ENCODE measurements at regions not wholly inside any gene's neighbourhood (a gene's known extent, or its start where the extent isn't known, plus 50 kb on each side); places are given as distances from the start of the nearest gene placed in this dataset.
"Not testable (repeated sequence)": the region's sequence is repeated elsewhere in the genome, so short reads cannot be mapped to it uniquely, and the experiment has no call there.

DNA sequence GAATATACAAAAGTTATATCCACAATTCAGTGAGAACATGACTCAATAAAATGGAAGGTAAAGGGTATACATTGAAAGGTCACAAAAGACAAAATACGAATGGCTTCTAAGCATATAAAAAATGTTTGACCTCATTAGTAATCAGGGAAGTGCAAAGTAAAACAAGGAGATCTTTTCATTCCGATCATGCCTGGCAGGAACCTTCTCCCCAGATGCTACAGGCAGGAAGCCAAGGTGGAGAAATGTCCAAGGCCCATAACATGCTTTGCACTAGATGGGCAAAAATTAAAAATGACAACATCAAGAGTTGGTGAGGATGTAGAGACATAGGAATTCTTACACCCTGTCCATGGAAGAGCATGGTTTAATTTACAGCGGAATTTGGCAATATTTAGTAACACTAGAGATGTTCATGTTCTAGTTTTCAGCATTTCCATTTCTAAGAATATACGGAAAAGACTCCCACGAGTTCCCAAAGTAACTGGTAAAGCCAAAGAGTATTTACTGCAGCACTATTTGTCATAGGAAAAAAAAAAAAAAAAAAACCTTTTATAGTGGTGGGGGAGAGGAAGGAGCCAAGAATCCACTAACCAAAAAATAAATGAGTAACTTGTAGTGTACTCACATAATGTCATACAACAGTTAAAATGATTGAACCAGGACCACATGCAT lies 184.5 kb upstream of the KAZN start:
- Histone ChIP-seq H3K79me2 (ENCODE audit: insufficient read depth, low read length) (no peaks in the 10 kb centered on the region), H3K27me3 (ENCODE audit: control insufficient read depth in 2 of 2, insufficient read depth in 2 of 2, low read length in 2 of 2) (no peaks in the 10 kb centered on the region), H3K27ac (ENCODE audit: low read depth in 1 of 2, low read length in 2 of 2) (no peak overlapping the region), H3K4me2 (replicated peaks; ENCODE audit: extremely low read depth, low read length, poor library complexity, severe bottlenecking) (no peak overlapping the region), H3K4me1 (ENCODE audit: control insufficient read depth in 1 of 2, insufficient read depth in 2 of 2, low read length in 2 of 2) (no peaks in the 10 kb centered on the region), H3K9ac (ENCODE audit: insufficient read depth, low read length, poor library complexity, severe bottlenecking) (no peak overlapping the region), H3K4me3 (replicated peaks in 1 of 3; ENCODE audit: low read depth in 2 of 3, low read length in 3 of 3) (no peak overlapping the region), H4K20me1 (ENCODE audit: insufficient read depth, low read length) (no peaks in the 10 kb centered on the region), H3K9me3 (replicated peaks in 1 of 2; ENCODE audit: control insufficient read depth in 1 of 2, insufficient read depth in 1 of 2, low read length in 2 of 2) (no peaks in the 10 kb centered on the region), H3K36me3 (replicated peaks in 1 of 2; ENCODE audit: control insufficient read depth in 1 of 2, insufficient read depth in 2 of 2, low read length in 2 of 2) (no peaks in the 10 kb centered on the region), H2AFZ (ENCODE audit: insufficient read depth, low read depth, low read length, poor library complexity, severe bottlenecking) (no peak overlapping the region)
- DNase-seq: no peak
- intact Hi-C loops (cut with micrococcal nuclease): no loop called here
- Mint-ChIP-seq H3K4me1 (no peaks in the 10 kb centered on the region), H3K4me3 (no peak overlapping the region), H3K9me3 (no peaks in the 10 kb centered on the region), H3K27me3 (ENCODE audit: low read depth in 3 of 3) (peaks cover 3 to 11% (median 3%) of the 10 kb centered on the region in 3 donors), H3K27ac (no peak overlapping the region), H3K36me3 (no peaks in the 10 kb centered on the region)
- WGBS (ENCODE audit: insufficient coverage): 100% methylated on average over 1 of the region's 5 CpGs
- TF ChIP-seq, protein P1, sequence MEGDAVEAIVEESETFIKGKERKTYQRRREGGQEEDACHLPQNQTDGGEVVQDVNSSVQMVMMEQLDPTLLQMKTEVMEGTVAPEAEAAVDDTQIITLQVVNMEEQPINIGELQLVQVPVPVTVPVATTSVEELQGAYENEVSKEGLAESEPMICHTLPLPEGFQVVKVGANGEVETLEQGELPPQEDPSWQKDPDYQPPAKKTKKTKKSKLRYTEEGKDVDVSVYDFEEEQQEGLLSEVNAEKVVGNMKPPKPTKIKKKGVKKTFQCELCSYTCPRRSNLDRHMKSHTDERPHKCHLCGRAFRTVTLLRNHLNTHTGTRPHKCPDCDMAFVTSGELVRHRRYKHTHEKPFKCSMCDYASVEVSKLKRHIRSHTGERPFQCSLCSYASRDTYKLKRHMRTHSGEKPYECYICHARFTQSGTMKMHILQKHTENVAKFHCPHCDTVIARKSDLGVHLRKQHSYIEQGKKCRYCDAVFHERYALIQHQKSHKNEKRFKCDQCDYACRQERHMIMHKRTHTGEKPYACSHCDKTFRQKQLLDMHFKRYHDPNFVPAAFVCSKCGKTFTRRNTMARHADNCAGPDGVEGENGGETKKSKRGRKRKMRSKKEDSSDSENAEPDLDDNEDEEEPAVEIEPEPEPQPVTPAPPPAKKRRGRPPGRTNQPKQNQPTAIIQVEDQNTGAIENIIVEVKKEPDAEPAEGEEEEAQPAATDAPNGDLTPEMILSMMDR (IDR thresholded peaks at IDR 0.05): no peak

DNA sequence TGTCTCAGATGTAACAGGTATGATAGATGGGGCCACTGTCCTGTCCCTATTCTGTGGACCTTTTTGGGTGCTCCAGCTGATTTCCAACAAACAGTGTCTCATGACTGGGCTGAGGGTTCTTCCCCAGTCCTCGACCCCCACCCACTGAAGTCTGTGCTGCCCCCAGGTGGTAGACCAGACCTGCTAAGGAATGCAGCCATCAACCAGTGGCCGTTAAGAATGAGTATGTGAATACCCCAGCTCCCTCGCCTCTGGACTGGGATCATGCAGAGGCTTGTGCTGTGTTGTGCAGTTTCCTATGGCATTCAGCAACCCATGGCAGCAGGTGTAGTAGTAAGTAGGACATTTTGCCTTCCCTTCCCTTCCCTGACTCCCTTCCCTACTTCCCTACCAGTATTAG lies 183.1 kb upstream of the KAZN start:
- intact Hi-C loops (cut with micrococcal nuclease): no loop called here
- Histone ChIP-seq H3K9me3 (replicated peaks in 1 of 2; ENCODE audit: control insufficient read depth in 1 of 2, insufficient read depth in 1 of 2, low read length in 2 of 2) (no peaks in the 10 kb centered on the region), H3K36me3 (replicated peaks in 1 of 2; ENCODE audit: control insufficient read depth in 1 of 2, insufficient read depth in 2 of 2, low read length in 2 of 2) (no peaks in the 10 kb centered on the region), H3K4me1 (ENCODE audit: control insufficient read depth in 1 of 2, insufficient read depth in 2 of 2, low read length in 2 of 2) (no peaks in the 10 kb centered on the region), H2AFZ (ENCODE audit: insufficient read depth, low read depth, low read length, poor library complexity, severe bottlenecking) (no peak overlapping the region), H4K20me1 (ENCODE audit: insufficient read depth, low read length) (no peaks in the 10 kb centered on the region), H3K9ac (ENCODE audit: insufficient read depth, low read length, poor library complexity, severe bottlenecking) (no peak overlapping the region), H3K27me3 (ENCODE audit: control insufficient read depth in 2 of 2, insufficient read depth in 2 of 2, low read length in 2 of 2) (no peaks in the 10 kb centered on the region), H3K27ac (ENCODE audit: low read depth in 1 of 2, low read length in 2 of 2) (no peak overlapping the region), H3K4me3 (replicated peaks in 1 of 3; ENCODE audit: low read depth in 2 of 3, low read length in 3 of 3) (no peak overlapping the region), H3K4me2 (replicated peaks; ENCODE audit: extremely low read depth, low read length, poor library complexity, severe bottlenecking) (no peak overlapping the region), H3K79me2 (ENCODE audit: insufficient read depth, low read length) (no peaks in the 10 kb centered on the region)
- no CpG with 5 or more reads among the region's 3 CpGs for WGBS (ENCODE audit: insufficient coverage)
- H3K4me1 Mint-ChIP-seq: no peaks in the 10 kb centered on the region
- no peak overlapping the region for H3K27ac Mint-ChIP-seq
- peaks cover 2 to 8% (median 8%) of the 10 kb centered on the region in 3 donors for H3K27me3 Mint-ChIP-seq (ENCODE audit: low read depth in 3 of 3)
- TF ChIP-seq, protein P1 (IDR thresholded peaks at IDR 0.05): no peak
- no peaks in the 10 kb centered on the region for H3K36me3 Mint-ChIP-seq
- peaks cover 0 to 8% (median 0%) of the 10 kb centered on the region in 7 donors for H3K9me3 Mint-ChIP-seq
- no peak for DNase-seq
- H3K4me3 Mint-ChIP-seq: no peak overlapping the region

DNA sequence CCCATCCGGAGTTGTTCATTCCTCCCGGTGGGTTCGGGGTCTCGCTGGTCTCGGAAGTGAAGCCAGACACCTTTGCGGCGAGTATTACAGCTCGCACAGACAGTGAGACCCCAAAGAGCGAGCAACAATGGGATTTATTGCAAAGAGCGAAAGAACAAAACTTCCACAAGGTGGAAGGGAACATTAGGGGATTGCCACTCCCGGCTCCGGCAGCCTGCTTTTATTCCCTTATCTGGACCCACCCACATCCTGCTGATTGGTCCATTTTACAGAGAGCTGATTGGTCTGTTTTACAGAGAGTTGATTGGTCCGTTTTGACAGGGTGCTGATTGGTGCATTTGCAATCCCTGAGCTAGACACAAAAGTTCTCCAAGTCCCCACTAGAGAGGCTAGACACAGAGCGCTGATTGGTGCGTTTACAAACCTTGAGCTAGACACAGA lies 178.7 kb upstream of the KAZN start:
- H3K9ac ChIP-seq (ENCODE audit: insufficient read depth, low read length, poor library complexity, severe bottlenecking); H2AFZ ChIP-seq (ENCODE audit: insufficient read depth, low read depth, low read length, poor library complexity, severe bottlenecking); H3K27me3 Mint-ChIP-seq (ENCODE audit: low read depth in 3 of 3); H3K36me3 Mint-ChIP-seq; H3K4me1 Mint-ChIP-seq; H3K4me3 Mint-ChIP-seq; H3K9me3 Mint-ChIP-seq; intact Hi-C loops (cut with micrococcal nuclease); H3K9me3 ChIP-seq (replicated peaks in 1 of 2; ENCODE audit: control insufficient read depth in 1 of 2, insufficient read depth in 1 of 2, low read length in 2 of 2); DNase-seq; H3K4me1 ChIP-seq (ENCODE audit: control insufficient read depth in 1 of 2, insufficient read depth in 2 of 2, low read length in 2 of 2); H3K36me3 ChIP-seq (replicated peaks in 1 of 2; ENCODE audit: control insufficient read depth in 1 of 2, insufficient read depth in 2 of 2, low read length in 2 of 2); H3K27ac Mint-ChIP-seq; H3K27me3 ChIP-seq (ENCODE audit: control insufficient read depth in 2 of 2, insufficient read depth in 2 of 2, low read length in 2 of 2); H3K4me3 ChIP-seq (replicated peaks in 1 of 3; ENCODE audit: low read depth in 2 of 3, low read length in 3 of 3); H3K27ac ChIP-seq (ENCODE audit: low read depth in 1 of 2, low read length in 2 of 2); H3K4me2 ChIP-seq (replicated peaks; ENCODE audit: extremely low read depth, low read length, poor library complexity, severe bottlenecking); H3K79me2 ChIP-seq (ENCODE audit: insufficient read depth, low read length); H4K20me1 ChIP-seq (ENCODE audit: insufficient read depth, low read length): not testable (repeated sequence)
- WGBS (ENCODE audit: insufficient coverage): 96% methylated on average over 11 of the region's 15 CpGs
